GM21528 (cell line): ENCODE measurements at regions not wholly inside any gene's neighbourhood (a gene's known extent, or its start where the extent isn't known, plus 50 kb on each side); places are given as distances from the start of the nearest gene placed in this dataset.

Experiments used
- ATAC-seq: cut with Tn5 transposase; IDR thresholded peaks from one replicate; pipeline ENCODE4 v1.9.1; 2021; ENCODE audit warnings: mild to moderate bottlenecking, moderate library complexity; ENCODE audit not compliant: unreplicated experiment, low FRiP score

DNA sequence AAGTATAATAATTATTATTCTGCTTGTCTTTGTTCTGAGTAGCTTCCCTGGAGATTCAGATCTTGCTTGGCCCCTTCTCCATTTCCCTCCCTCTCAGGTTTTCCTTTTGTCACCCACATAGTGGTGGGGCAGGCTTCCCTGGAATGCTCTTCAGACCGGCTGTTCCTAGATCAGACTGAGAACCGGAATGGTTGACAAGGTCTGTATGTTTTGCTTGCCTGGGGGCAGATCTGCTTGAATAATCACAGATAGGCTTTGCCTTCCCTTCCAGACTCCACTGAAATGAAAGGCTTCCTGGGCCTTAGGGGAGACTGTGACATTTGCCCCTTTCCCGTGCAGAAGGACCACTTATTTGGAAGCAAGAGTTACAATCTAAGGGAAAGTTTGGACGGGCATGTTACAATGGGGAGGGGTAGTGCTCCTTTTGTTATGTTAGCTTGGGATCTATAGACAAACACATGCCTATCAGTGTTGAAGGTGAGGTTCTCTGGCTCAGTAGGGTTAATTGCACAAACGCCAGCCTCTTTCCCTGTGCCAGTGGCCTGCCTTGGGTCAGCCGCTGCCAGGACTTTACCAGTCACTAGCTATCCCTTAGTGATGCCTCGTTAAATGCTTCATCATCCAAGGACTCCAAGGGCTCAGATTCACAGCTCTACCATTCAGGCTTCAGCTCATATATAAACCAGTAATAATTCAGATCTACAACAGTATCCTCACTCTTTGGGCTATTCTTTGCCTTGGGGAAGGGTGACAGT, 178.6 kb downstream of the SNAPC1 start:
- ATAC-seq: no peak

- no peak for ATAC-seq
These were observed 179.4 kb downstream of the SNAPC1 start for GRCh38 chr14:61941421-61942150.

- ATAC-seq: no peak
These were observed 186.2 kb downstream of the SNAPC1 start for GRCh38 chr14:61948376-61948775.

- ATAC-seq: no peak
These were observed 188.1 kb downstream of the SNAPC1 start for GRCh38 chr14:61950340-61950739.

GRCh38 chr14:61953602-61954001, 191.4 kb downstream of the SNAPC1 start:
- no peak for ATAC-seq

DNA sequence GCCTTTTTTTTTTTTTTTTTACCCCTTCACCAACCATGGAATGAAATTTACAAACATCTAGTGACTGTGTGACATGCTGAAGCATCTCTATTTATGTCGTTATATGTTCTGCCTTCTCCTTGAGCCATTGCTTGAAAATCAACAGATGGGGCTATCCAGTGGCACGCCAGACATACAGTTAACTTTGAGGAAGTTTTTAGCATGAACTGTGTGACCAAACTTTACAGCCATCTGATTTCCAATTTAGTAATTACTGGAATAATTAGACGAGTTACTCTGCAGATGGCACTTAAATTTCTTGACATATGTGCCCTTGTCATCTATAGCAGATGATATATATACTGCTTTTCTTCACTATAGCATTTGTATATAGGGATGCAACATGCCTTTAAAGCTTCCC, 192.1 kb downstream of the SNAPC1 start:
- no peak for ATAC-seq

- no peak for ATAC-seq
These were observed 194.3 kb downstream of the SNAPC1 start for GRCh38 chr14:61956517-61956916.

DNA sequence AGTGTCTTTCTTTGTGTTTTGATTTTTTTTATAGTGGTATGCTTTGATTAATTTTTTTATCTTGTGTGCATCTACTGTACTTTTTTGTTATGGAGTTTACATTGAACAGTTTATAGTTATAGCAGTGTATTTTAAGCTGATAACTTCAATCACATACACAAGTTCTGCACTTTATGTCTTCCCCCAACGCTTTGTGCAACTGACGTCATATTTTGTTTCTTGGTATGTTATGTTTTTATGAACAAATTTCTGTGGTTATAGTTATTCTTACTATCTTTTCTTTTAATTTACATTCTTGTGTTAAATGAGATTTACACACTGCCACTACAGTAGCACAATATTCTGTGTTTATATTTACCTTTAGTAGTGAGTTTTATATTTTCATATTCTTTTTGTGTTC, 197.1 kb downstream of the SNAPC1 start:
- no peak for ATAC-seq

DNA sequence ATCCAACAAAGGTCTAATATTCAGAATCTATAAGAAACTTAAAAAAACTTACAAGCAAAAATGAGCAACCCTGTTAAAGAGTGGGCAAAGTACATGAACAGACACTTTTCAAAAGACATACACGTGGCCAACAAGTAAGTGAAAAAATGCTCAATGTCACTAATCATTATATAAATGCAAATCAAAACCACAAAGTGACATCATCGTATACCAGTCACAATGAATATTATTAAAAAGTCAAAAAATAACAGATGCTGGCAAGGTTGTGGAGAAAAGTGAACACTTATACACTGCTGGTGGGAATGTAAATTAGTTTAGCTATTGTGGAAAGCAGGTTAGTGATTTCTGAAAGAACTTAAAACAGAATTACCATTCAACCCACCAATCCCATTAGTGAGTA, 199.1 kb downstream of the SNAPC1 start:
- ATAC-seq: no peak

DNA sequence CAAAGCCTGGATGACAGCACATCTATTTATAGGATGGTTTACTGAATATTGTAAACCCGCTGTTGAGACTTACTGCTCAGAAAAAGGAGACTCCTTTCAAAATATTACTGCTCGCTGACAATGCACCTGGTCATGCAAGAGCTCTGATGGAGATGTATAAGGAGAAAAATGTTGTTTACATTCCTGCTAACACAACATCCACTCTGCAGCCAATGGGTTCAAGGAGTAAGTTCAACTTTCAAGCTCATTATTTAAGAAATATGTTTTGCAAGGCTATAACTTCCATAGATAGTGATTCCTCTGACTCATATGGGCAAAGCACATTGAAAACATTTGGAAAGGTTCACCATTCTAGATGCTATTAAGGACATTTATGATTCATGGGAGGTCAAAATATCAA, 201.7 kb downstream of the SNAPC1 start:
- ATAC-seq: no peak

DNA sequence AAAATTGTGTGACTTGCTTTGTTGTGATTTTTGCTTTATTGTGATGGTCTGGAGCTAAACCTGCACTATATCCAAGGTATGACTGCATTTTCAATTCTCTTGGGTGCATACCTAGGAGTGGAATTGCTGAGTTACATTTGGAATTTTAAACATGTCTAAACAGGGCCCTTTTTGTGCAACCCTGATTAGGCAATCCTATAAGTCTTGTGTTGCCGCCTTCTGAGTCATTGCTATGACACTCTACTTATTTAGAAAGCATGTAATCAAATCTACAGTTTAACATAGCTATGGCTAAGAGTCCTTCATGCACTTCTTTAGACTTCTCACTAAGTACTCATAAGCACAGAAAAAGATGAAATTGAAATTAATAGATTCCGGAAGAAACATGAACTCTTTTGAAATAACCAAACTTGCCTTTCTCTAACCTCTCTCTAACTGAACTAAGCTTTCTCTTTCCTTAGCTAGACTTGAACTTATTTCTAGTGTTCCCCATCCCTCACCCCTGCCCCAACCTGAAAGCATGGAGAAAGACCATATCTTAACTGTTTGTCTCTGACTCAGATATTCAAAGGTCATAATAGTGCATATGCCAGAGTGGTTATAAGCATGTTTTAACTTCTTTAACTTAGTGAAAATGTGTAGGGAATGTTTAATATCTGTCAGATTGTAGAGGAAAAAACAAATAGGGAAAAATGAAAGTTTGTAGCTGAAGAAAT, 203.0 kb downstream of the SNAPC1 start:
- no peak for ATAC-seq

DNA sequence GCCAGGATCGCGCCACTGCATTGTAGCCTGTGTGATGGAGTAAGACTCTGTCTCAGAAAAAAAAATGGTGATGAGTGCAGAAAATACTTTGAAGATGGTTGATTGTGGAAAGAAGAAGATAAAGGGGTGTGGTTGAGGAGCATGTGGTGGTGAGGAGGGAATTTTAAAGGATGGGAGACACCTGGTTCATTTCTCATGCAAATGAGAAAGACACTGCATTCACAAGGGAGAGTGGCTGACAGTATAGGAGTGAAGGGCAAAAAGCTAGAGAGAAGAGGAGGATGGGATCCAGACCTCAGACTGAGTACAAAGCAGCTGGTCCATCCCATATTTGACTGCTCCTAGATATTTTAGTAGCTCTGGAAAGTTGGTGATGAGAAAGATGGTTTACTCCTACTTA, 206.0 kb downstream of the SNAPC1 start:
- no peak for ATAC-seq

DNA sequence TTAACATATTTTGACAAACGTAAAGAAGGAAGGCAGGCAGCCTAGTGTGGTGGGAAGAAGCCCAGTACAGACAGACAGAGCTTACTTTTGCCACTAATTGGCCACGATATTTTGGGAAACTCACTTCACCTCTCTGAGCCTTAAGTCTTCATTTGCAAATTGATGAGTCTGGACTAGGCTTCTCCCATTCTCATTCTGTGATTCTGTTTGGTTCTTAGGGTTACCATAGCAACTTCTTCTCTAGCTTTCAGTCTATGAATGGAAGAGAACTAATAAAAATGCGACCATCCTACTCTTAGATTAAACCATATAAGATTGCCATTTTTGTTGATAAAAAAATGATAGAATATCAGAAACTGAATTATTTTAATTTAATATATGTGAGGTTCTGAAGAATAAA, 210.5 kb downstream of the SNAPC1 start:
- no peak for ATAC-seq

DNA sequence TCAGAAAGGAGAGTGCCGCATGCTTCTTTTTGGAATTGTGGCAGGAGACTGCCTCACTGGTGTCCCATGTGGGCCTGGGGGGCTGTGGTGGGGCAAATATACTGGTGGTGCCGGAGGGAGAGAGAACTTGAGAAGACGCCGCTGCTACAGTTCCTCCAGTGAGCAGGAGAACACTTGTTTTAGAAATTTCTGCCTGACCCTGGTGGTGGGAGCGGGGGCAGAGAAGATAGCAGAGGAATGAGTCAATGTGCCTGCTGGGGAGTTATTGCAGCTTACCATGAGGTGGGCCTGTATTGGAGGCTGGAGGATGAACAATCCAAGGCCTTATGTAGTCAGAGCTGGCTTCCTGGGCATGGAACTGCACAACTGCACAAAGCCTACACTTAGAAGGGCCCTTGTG, 211.8 kb downstream of the SNAPC1 start:
- no peak for ATAC-seq

- ATAC-seq: no peak
These were observed 215.0 kb downstream of the SNAPC1 start for GRCh38 chr14:61977217-61977616.

DNA sequence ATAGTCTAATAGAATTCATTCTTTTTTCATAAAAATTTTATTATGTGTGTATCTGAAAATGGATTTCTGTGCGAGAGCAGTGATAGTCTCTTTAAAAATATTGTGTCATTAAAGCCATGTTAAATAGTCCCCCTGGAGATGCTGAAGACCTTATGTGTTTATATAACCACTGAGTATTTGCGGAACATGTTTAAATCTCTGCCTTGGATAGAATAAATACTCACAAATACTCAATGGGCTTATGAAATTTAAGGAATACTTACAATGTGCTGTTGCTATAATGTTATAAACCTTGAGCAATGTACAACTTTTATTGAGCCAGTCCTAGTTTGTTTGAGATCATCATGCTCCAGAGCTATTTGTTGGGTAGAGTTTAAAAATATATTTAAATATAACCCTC, 226.0 kb downstream of the SNAPC1 start:
- no peak for ATAC-seq

DNA sequence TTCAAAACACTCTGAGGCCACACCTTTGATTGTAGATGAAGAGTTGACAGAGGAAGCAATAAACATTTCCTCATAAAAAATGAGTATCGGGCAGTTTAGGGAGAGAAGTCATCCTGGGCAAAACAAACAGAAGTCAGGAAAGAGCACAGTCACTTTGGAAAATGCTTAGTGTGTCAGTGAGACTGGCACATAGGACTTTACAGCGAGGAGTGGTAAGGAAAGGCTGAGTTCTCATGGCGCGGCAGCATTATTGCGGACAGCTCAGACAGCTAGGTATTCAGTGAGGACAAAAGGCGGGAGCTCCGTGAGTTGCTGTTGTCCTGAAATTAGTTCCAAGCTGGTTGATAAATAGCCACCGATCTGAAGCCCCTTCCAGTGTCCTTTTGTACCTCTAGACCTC, 229.9 kb downstream of the SNAPC1 start:
- ATAC-seq: no peak

DNA sequence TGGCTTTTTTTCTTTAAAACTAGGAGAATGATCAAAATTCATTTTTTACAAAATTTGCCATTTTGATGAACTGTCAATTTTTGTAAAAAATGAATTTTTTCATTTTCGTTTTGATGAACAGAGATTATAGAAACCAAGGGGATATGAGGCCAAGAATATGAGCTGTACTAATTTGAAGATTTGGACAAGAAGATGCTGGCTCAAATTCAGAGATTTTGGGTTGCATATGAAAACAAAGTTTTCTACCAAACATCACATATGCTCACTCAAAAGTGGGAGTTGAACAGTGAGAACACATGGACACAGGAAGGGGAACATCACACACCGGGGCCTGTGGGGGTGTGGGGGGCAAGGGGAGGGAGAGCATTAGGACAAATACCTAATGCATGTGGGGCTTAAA, 230.7 kb downstream of the SNAPC1 start:
- ATAC-seq: no peak

DNA sequence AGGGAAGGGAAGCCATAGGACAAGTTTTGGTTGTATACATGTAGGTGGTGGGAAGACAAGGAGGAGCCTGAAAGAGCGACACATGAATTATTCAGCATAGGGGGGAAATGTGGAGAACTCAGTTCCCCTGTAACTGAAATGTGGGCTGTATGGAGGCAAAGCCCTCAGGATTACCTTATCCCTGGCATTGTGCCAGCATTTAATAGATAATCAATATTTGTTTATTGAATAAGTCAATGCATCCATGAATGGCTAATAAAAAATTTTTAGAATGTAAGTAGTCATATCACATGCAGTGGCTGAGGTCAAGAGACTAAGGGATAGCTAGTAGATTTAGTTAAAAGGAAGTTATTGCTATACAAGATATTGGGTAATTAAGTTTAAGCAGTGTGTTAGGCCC, 232.4 kb downstream of the SNAPC1 start:
- ATAC-seq: no peak

DNA sequence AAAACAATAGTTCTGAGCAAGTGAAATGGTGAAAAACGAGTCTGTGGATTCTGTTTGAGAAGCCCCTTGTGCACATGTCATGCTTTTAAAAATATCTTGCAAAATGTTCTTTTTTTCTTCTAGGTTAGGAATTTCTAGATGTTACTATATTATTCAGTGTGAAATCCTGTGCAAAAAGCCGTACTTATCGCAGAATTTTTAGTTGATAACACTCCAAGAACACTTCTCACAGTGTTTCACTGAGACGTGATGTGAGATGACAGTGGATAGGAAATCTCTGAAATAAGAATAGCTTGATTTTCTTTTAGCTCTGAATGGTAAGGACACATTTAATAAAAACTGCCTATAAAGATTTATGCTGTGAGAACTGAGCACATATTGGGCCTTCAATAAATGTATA, 234.5 kb downstream of the SNAPC1 start:
- no peak for ATAC-seq

DNA sequence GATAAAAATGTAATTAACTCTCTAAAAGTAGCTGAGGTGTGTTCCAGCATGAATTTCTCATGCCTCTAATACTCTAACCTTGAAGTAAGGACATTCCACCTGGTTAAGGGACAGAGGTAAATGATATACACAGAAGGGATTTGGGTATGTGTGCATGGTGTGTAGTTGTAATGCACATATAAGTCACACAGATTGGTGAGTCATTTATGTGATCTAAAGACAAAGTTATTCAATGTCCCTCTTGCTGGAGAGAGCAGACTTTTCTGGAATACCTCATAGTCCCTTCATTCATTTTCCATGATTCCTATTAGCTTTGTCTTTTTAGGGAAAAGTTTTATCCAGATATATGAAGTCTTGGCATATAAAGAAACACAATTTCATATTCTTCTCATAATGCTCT, 234.9 kb downstream of the SNAPC1 start:
- ATAC-seq: no peak

GRCh38 chr14:62001963-62002362, 239.7 kb downstream of the SNAPC1 start:
- ATAC-seq: no peak
